GM12891 (cell line): ENCODE measurements at regions not wholly inside any gene's neighbourhood (a gene's known extent, or its start where the extent isn't known, plus 50 kb on each side); places are given as distances from the start of the nearest gene placed in this dataset.
"Not testable (repeated sequence)": the region's sequence is repeated elsewhere in the genome, so short reads cannot be mapped to it uniquely, and the experiment has no call there.

ENCODE experiments used
- DNase-seq: peaks from one replicate; pipeline ENCODE4 v3.0.0; 2011; ENCODE audit warnings: low spot score; ENCODE audit not compliant: insufficient read length
- FAIRE-seq: peaks from 2 replicates; lab custom pipeline; 2011; peaks lifted over from hg19 to GRCh38; lab: Jason Lieb, UNC
- PAX5 ChIP-seq: IDR thresholded peaks from 2 replicates; pipeline ENCODE4 v1.6.1; 2011; ENCODE audit warnings: low read length, moderate library complexity, mild to moderate bottlenecking; ENCODE audit not compliant: insufficient read depth, severe bottlenecking
- POLR2A ChIP-seq: IDR thresholded peaks from 2 replicates; pipeline ENCODE4 v1.6.1; 2011; ENCODE audit warnings: low read depth, low read length, control low read depth
- POLR2AphosphoS5 ChIP-seq: IDR thresholded peaks from 2 replicates; pipeline ENCODE4 v1.6.1; 2011; ENCODE audit warnings: low read depth, low read length, control low read depth
- POU2F2 ChIP-seq: IDR thresholded peaks from 2 replicates; pipeline ENCODE4 v1.6.1; 2011; ENCODE audit warnings: low read depth, mild to moderate bottlenecking, control low read depth, low read length, moderate library complexity
- SPI1 ChIP-seq: IDR thresholded peaks from 2 replicates; pipeline ENCODE4 v1.6.1; 2011; ENCODE audit warnings: low read depth, low read length, control low read depth
- TAF1 ChIP-seq: IDR thresholded peaks from 2 replicates; pipeline ENCODE4 v1.6.1; 2011; ENCODE audit warnings: low read depth, low read length, control low read depth

- no peak for FAIRE-seq
Observed at GRCh38 chr20:63135411-63135810, 80.5 kb downstream of the YTHDF1 start.

GRCh38 chr20:63134711-63135361 lies 81.1 kb downstream of the YTHDF1 start:
- FAIRE-seq, result not testable (repeated sequence)

More at GRCh38 chr20:63135411-63135810, 80.5 kb downstream of the YTHDF1 start:
- DNase-seq, result no peak
- TF ChIP-seq POU2F2 (no peak), POLR2A (no peak), PAX5 (no peak), SPI1 (no peak), TAF1 (no peak), POLR2AphosphoS5 (no peak)

GRCh38 chr20:63134201-63134612 lies 81.7 kb downstream of the YTHDF1 start:
- DNase-seq, result no peak
- no peak for FAIRE-seq
- TF ChIP-seq SPI1 (no peak), PAX5 (no peak), POLR2AphosphoS5 (no peak), POLR2A (no peak), POU2F2 (no peak), TAF1 (no peak)

More at GRCh38 chr20:63134711-63135361, 81.1 kb downstream of the YTHDF1 start:
- DNase-seq, result not testable (repeated sequence)

- TF ChIP-seq POLR2AphosphoS5 (no peak), SPI1 (no peak), PAX5 (no peak), POU2F2 (no peak), TAF1 (no peak), POLR2A (no peak)
- DNase-seq, result no peak
- no peak for FAIRE-seq
Observed at GRCh38 chr20:63133481-63134091, 82.3 kb downstream of the YTHDF1 start.

- FAIRE-seq (no peak), DNase-seq (no peak)
- no peak for TF ChIP-seq TAF1
- TF ChIP-seq SPI1, result no peak
- TF ChIP-seq POLR2AphosphoS5, result no peak
- TF ChIP-seq POLR2A, result no peak
- TF ChIP-seq POU2F2, result no peak
- TF ChIP-seq PAX5, result no peak
Observed at GRCh38 chr20:63132715-63133471, 83.0 kb downstream of the YTHDF1 start.

- TF ChIP-seq POU2F2 (no peak), PAX5 (no peak), TAF1 (no peak), POLR2AphosphoS5 (no peak), SPI1 (no peak), POLR2A (no peak)
- FAIRE-seq (no peak), DNase-seq (no peak)
Observed at GRCh38 chr20:63132131-63132714, 83.7 kb downstream of the YTHDF1 start.

GRCh38 chr20:63130658-63131577 lies 85.0 kb downstream of the YTHDF1 start:
- no peak for FAIRE-seq
- no peak for DNase-seq
- TF ChIP-seq PAX5 (no peak), POLR2A (no peak), SPI1 (no peak), POLR2AphosphoS5 (no peak), TAF1 (no peak), POU2F2 (no peak)

- DNase-seq (no peak), FAIRE-seq (no peak)
- no peak for TF ChIP-seq POLR2A
- no peak for TF ChIP-seq PAX5
- no peak for TF ChIP-seq SPI1
- no peak for TF ChIP-seq POU2F2
- no peak for TF ChIP-seq TAF1
- no peak for TF ChIP-seq POLR2AphosphoS5
Observed at GRCh38 chr20:63129991-63130657, 85.8 kb downstream of the YTHDF1 start.
